GM21526 (cell line): ENCODE measurements at regions not wholly inside any gene's neighbourhood (a gene's known extent, or its start where the extent isn't known, plus 50 kb on each side); places are given as distances from the start of the nearest gene placed in this dataset.

Experiments
- ATAC-seq: cut with Tn5 transposase; IDR thresholded peaks from one replicate; pipeline ENCODE4 v1.9.1; 2021; ENCODE audit warnings: moderate library complexity; ENCODE audit not compliant: unreplicated experiment, low FRiP score

DNA sequence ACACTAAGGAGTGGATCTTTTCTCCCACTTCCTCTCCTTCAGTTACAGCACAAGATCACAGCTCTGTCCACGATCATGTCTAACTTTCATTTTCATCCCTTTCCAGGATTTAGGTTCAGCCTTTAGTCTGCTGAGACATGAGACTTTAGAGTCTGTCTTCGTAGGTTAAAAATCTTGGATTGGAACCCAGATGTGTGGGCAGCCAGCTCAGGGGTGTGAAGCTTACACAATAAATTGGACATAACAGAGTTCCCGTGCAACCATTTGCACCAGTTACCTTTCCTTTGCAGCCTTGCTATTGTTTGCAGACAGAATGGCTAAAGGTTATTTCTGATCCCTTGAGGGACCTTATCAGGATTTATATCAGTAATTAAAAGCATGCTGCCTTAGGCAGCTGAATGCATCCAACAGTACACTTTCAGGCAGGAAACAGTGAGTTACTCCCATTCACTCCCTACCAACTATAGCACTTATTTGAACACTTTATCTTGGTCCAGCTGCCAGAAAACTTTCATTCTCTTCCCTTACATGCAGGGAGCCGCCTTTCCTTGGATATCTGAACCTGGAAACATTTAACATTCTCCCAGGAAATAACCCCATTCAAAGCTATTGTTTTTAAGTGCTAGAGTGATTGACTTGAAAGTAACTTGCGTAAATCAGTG lies 87.3 kb downstream of the TMEM100 start:
- no peak for ATAC-seq

DNA sequence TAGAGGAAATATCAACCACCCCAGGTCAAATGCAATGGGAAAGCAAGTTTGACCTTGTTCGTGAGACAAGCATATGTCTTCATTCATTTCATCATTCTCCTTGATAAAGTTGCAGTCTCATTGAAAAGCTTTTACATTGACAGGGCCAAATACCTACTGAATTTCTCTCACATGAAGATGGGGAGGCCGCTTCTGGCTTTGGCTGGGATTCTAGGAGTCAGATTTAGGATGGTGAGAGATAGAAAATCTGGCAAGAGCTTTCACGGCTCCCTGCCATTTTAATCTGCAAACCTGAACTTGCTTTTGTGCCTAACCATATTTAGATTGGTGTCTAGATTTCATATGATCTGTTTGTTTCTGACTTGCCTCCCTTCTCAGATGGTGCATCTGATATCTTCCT lies 88.0 kb downstream of the TMEM100 start:
- no peak for ATAC-seq

DNA sequence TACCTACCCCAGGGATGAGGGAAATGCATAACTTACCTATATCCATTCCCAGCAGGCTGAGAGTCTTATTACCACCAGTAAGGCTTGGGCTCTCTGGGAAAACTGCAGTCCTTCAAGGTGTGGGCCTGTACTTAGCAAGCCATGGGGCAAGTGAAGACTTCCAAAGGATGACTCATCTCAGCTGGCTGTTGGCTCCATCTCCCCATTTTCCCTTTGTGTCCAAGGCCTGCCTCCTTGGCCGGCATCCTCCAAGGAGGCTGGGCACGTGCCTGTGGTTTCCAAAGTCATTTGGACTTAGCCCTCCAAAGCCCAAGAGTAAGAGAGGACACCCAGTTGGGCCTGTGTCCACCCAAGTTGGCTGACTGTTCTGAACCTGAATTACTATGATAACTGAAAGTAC lies 89.8 kb downstream of the TMEM100 start:
- no peak for ATAC-seq

DNA sequence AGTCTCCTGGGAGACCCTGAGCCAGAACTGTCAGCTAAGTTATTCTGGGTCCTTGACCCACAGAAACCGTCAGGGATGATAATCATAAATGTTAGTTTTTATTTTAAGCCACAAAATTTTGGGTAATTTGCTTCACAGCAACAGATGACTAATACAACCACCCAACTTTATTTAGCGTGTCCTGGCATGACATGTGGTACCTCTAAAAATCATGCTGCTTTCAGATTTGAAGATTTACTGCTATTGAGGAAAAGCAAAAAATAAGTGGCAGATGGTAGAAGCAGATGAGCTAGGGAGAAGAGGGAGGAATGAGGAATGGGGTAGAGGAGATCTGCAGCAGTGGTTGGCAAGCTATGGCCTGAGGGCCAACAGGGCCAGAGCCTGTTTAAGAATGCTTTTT lies 90.4 kb downstream of the TMEM100 start:
- no peak for ATAC-seq

DNA sequence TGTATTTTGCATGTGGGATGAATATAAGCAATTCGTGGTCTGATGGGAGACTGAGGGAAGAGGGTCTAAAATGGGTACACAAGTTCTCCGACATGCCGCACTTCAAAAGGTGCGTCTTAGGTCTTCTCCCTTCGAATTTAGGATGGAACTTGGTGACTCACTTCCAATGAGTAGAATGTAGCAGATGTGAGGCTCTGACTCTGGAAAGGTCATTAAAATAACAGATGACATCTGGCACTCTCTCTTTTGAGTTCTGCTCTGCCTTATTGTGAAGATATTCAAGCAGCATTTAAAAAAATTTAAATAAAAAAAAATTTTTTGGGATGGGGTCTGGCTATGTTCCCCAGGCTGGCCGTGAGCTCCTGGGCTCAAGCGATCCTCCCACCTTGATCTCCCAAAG lies 92.7 kb downstream of the TMEM100 start:
- ATAC-seq, result no peak

DNA sequence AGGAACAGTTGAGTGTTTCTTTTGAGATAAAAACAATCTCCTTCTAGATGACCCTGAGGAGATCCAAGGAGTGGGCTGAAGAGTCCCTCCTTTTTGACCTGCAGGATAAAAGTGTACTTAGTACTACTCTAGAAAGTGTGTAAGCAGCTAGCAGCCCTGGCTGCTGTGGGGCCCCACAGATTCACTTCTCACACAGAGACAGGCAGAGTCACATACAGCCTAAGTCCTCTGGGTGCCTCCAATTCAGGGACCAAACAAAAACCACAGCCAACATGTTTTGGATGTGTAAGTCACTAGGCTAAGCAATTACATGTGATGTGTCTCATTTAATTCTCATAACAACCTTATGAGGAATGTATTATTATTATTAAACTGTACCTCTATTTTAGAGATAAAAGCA lies 97.1 kb downstream of the TMEM100 start:
- ATAC-seq, result peak; percentile 49

DNA sequence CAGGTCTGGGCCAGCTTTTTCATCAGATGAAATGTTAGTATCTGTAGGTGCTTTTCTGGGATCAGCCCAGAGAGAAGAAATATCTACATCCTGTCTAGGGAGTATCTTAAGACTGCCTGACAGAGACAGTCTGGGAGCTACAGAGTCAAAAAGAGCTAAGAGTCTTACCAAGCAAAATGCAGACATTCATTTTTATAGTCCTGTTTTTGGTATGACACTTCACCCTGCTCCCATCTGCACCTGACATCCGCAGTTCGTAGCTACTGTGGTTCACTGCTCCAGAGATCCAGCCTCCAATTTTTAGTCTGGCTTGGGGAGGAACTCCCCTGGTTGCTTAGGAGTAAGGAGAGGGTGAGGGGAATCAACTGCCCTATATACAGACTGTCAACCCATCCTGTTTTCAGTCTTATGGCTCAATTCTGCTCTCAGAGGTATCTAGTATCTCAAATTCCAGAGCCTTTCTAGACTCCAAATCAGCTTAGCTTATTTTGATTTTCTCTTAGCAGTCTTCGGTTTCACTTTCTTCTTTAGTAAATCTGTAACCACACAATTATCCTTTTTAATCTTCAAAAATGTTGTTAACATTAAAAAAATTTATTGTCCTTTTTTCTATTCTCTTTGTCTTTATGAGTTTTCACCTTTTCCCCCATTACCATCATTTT lies 97.8 kb downstream of the TMEM100 start:
- ATAC-seq, result peak; percentile 66

DNA sequence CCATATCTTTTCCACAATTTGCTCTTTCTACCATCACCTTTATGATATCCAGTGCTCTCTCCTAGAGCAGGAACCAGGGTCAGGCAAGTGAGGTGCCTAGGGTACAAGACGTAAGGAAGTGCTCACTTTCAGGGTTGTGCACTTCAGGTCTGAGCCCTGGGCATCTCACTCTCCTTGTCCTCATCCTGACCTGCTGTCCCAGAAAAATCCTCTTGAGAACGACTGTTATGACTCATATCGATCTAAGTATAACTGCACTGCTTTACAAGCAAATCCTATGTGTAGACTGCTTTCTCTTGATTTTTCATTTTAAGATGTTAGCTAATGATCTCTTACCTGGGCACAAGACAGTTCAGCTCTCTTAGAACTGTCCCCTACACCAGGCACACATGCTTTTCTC lies 100.1 kb downstream of the TMEM100 start:
- ATAC-seq, result no peak

DNA sequence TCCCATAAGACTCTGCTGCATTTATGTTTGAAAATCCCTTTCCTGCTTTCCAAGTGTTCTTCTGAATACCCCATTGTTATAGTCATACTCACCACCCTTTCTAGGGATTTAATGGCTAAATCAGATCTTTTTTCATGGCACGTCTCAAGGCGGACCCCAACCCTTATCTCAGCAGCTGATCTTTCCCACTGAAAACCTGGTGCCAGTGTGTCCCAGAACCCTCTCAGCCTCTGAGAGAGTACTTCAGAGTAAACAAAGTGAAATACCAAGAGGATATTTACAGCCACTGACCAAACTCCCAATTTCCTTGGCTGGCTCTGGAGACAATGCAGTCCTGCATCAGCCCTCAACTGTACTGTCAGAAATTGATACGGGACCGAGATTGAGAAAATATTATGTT lies 101.7 kb downstream of the TMEM100 start:
- no peak for ATAC-seq

DNA sequence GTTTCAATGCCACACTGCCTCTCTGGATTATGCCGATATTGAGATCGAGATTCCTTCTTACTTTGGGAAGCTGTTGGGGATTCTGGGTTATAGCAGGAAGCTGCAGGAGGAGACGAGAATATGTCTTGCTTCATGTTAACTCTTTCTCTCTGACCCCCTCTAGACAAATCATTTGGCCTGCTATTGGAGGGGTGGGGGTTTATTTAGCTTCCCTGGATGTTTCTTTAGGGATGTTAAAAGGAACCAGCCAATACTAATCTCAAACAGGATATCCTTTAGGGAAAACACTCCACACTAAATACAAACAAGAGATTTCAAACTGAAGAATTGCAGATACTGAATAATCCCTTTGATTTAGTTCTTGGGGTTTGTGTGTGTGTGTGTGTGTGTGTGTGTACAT lies 102.6 kb downstream of the TMEM100 start:
- no peak for ATAC-seq

DNA sequence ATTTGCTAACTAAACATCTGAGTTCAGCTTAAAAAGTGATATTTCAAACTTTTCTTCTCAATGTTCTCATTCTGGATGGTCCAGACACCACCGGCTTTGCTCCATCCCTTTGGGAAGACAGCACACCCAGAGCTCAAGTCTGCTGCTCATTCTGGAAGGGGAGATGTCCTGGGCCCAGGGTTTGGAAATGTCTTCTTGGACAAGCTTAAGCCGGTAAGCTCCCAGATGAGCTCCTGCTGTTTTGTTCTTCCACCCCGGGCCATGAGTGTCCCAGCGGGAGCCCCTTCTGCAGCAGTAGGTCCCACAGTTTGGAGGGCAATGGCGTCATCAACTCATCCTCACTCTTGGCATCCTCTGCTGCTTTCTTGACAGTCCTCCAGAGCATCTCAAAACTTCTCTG lies 105.2 kb downstream of the TMEM100 start:
- ATAC-seq, result no peak

DNA sequence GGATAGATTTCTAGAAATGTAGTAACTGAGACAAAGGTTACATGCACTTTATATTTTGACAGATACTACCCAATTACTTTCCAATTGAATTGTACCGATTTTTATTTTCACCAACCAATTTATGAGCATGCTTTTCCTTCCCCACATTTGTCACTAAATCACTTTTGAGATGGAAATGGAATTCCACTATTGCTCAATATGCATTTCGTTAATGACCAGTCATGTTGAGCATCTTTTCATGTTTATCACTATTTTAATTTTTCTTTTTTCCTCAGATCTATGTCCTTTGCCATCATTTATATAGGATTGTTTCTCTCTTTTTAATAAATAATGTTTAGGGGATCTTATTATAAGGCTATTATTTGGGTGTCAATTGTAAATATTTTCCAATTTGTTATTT lies 102.8 kb upstream of the SMIM36 start:
- no peak for ATAC-seq

DNA sequence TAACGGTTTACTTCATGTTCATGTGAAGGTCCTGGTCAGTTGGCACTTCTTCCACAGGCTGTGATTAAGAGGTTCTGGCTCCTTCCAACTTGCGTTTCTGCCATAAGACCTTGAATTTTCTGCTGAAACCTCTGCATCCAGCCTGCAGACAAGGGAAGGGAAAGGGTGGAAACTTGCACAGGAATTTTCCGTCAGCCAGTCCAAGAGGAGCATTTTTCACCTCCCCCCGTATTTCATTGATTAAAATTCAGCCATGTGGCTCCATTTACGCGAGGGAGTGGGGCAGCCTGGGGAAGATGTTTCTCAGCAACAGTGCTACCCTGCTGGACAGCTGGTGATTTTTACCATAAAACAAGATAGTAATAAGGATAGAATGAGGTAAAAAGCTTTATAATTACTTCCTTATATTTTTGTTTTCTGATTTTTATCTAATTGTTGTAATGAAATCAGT lies 101.5 kb upstream of the SMIM36 start:
- ATAC-seq, result no peak

DNA sequence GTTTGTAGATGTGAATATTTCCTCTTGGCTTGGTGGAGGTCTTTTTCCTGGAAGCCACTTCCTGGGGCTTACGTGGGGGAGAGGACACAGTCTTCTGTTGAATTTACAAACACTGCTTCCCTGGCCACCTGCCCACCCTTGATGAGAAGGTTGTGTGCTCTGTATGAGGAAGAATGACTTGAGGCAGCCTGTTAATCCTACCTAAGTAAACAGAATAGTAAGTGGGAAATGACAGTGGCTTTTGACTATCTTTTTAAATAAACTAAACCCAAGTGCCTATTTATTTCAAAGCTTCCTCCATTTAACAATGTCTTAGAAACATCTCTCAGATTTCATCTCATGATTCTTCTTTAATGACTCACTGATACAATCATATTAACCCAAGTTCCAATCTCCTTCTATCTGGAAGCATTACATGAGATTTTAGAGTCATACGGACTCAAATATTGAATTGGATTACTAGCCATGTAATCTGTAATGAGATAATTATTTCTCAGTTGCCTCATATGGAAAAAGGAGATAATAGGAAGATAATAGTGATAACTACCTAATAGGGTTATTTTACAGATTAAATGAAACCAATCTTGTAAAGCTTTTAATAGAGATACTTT lies 96.6 kb upstream of the SMIM36 start:
- ATAC-seq, result no peak

DNA sequence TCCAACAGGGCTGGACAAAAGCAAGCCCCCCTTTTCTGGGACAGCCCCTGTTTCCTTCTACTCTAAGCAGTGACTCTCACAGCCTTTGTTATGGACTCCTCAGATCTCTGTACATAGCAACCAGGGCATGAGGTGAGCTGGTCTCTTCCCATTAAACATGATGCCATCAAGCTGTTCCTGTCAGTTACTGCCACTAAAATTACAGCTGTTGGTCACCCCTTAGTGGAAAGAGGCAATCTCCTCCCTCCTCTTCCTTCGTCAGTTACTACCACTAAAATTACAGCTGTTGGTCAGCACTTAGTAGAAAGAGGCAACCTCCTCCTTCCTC lies 95.2 kb upstream of the SMIM36 start:
- no peak for ATAC-seq

DNA sequence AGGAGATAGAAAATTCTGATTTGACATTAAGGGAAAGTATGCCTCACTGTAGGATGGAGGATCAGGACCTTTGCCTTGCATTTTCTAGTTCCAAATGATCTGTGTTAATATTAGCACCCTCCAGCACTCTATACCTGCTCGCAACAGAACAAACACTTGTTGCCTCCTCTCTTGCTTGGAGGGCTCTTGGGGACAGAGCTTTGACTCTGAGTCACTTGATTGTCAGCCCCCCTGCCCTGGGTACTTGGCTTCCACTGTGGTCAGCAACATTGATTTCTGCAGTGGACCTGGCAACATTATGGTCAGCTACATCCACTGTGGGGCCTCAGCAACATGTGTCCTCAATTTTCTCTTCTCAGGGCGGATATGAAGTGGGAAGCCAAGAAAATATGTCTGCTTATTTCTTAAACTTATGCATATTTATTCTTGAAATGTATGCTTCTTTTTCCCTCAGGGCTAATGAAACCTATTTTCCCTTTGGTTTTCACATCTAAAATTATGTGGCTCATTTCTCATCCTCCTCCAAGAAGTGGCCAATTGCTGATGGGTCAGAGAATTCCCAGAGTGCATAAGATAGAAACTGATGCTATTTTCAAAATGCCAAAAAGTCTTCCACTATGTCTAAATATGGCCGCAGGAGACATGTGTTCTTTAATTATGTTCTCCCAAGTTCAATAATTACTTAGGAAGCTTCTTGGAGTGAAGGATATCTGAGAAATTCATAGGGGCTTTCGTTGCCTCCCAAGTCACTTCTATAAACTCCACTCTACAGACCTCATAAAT lies 94.6 kb upstream of the SMIM36 start:
- ATAC-seq, result no peak

DNA sequence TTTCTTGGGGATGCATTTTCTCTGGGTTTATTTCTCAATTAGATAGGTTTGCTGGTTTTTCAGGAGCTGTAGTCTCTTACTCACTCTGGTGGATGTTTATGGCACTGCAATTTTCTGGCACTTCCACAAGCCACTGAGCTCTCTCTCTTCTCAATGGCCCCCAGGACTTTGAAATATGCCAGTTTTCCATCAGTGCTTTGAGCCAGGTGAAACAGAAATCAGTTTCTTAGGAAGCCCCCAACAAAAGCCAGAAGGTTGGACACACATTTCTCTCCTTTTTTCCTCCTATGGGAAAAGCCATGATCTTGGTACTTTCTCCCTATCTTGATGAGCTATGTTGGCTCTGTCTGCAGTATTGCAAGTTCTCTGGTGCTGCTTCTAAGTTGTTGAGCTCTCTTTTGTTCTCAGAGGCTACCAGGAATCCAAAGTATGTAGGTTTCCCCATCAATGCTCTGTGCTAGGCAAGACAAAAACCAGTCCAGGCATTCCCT lies 90.7 kb upstream of the SMIM36 start:
- no peak for ATAC-seq

DNA sequence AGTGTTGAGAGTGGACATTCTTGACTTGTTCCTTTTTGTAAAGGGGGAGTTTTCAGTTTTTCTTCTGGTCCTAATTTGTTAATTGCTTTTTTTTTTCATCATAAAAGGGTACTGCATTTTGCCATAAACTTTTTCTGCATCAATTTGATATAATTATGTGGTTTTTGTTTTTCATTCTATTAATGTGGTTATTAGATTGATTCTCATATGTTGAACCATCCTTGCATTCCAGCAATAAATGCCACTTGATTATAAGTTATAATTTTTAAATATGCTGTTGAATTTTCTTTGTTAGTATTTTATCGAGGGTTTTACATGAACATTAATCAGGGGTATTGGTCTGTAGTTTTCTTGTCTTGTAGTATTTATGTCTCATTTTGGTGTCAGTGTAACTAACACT lies 87.2 kb upstream of the SMIM36 start:
- ATAC-seq, result no peak

DNA sequence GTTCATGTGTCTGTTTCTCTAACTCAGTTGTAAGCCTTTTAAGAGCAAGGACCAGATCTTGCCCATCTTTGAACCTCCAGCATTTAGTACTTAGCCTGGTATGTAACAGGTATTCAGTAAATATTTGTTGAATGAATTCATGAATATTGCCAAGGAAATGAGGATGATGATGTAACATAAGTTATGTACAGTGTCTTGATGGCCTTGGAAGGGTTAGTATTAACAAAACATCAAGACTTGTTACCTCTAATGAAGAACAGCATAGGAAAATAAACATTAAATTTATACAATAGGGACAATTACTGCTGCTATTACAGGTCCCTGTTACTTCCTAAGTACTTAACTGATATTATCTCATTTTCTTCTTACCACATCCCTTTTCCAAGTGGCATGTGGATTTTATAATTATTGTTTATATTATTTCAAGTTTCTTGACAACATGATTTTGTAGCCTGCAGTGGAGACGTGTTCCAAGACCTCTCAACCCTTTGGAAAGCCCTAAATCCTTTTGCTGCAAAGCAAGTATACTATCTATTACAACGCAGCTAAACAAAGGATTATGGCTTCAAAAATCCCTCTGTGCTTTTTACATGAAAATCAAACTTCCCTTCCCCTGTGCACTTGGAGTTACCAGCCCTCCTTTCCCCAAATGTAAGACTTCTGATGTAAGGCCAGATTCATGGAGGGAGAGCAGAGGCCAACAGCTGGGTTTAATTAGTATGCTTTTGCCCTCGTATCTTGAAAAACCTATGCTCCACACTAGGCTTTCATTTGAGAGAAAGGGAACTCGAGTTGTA lies 77.4 kb upstream of the SMIM36 start:
- no peak for ATAC-seq

DNA sequence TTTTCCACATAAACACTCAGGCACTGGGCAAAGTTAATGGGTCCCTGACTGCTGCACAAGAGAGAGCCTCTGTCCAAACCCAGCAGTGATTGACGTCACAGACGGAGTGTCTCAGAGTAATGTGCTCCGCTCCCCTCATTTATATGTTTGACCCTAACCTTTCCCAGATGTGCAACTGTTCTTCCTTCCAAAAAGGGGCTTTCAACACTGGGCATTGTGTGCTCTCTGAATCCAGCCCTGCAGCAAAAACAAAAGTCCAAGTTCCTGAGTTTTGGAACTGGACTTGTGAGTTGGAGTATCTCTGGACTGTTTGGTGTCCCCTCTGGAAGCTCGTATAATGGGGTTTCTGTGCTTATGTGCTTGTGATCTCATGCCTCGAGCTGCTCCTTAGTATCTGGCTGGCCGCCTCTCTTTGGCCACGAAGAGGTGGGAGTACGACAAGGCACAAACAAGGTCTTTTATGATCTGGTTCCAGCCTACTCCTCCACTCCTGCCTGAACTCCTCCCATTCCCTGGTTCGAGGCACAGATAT lies 76.4 kb upstream of the SMIM36 start:
- no peak for ATAC-seq
